ENCODE measurements at regions not wholly inside any gene's neighbourhood (a gene's known extent, or its start where the extent isn't known, plus 50 kb on each side); places are given as distances from the start of the nearest gene placed in this dataset.

GRCh38 chr10:100693821-100694220 lies 51.6 kb upstream of the PAX2 start:
- Mint-ChIP-seq H3K4me1 (ENCODE audit: low read depth) (peaks cover 11% of the 10 kb centered on the region), H3K27me3 (peaks cover 38% of the 10 kb centered on the region), H3K4me3 (no peak overlapping the region), H3K27ac (no peak overlapping the region), H3K9me3 (no peaks in the 10 kb centered on the region), H3K36me3 (ENCODE audit: low read depth) (no peaks in the 10 kb centered on the region)
- DNase-seq = no peak

Measured in activated T-cell treated with anti-CD3 and anti-CD28 coated beads, Interleukin-2, amount 50 U/mL, for 24 hours (primary cell).